Spleen (tissue), 7 donors: ENCODE measurements at regions not wholly inside any gene's neighbourhood (a gene's known extent, or its start where the extent isn't known, plus 50 kb on each side); places are given as distances from the start of the nearest gene placed in this dataset.

Experiments
- CTCF ChIP-seq, 11 experiments: fragments of 200-600 bp in 7 of 11; fragments of 450-650 bp in 4 of 11; sonication (generic) in 4 of 11; IDR thresholded peaks in 8 of 11; conservative IDR thresholded peaks in 3 of 11; 1 replicate in 7 of 11; 2 replicates in 4 of 11; pipeline versions ENCODE4 v1.4.0 to v1.8.0; 2016 to 2021; ENCODE audit warnings: antibody characterized with exemption in 11 of 11, inconsistent platforms in 4 of 11, mild to moderate bottlenecking in 1 of 11
- POLR2A ChIP-seq, 3 donors: fragments of 450-650 bp; IDR thresholded peaks; one replicate each; pipeline ENCODE4 v1.5.1; 2017; ENCODE audit warnings: antibody characterized with exemption in 3 of 3, mild to moderate bottlenecking in 1 of 3
- POLR2AphosphoS5 ChIP-seq, 3 donors: sonication (generic); formaldehyde crosslinking; IDR thresholded peaks; one replicate each; pipeline ENCODE4 v1.5.1; 2017; ENCODE audit warnings: antibody characterized with exemption in 3 of 3
- donor health status: DM: no; HTN: no; CAD: no; lungs with moderate emphysema.
- donor health status: DM: no; HTN: no; CAD: no.
- donor health status: DM: no; HTN: no; CAD: no.

GRCh38 chr3:191005790-191006189, 143.3 kb upstream of the GMNC start:
- TF ChIP-seq CTCF (IDR thresholded peaks at IDR 0.05 in 8 of 11, conservative IDR thresholded peaks at IDR 0.05 in 3 of 11) = no peak
- TF ChIP-seq POLR2A (IDR thresholded peaks at IDR 0.05) = no peak
- TF ChIP-seq POLR2AphosphoS5 (IDR thresholded peaks at IDR 0.05) = no peak
